Thoracic aorta (tissue), 2 donors: ENCODE measurements at regions not wholly inside any gene's neighbourhood (a gene's known extent, or its start where the extent isn't known, plus 50 kb on each side); places are given as distances from the start of the nearest gene placed in this dataset.

Experiments used
- ATAC-seq: fragments of 150-250 bp; one replicate; pipeline ENCODE4 v1.8.0; 2017; ENCODE audit warnings: low read depth; ENCODE audit not compliant: insufficient number of reproducible peaks, low FRiP score
- DNase-seq: peaks from one replicate; pipeline ENCODE4 v3.0.0-alpha.2; 2020; ENCODE audit warnings: low spot score
- H3K27ac ChIP-seq, 2 donors: fragments of 200-600 bp; sonication (generic); 1 replicate in 1 of 2; 2 replicates in 1 of 2; pipeline ENCODE4 v1.5.1; 2016; ENCODE audit warnings: mild to moderate bottlenecking in 2 of 2, moderate library complexity in 2 of 2
- H3K27me3 ChIP-seq: fragments of 200-600 bp; sonication (generic); replicated peaks from 2 replicates; pipeline ENCODE4 v1.6.0; 2016; ENCODE audit warnings: mild to moderate bottlenecking; ENCODE audit not compliant: insufficient read depth
- H3K36me3 ChIP-seq: fragments of 200-600 bp; sonication (generic); one replicate; pipeline ENCODE4 v1.5.1; 2016
- H3K4me1 ChIP-seq, 2 donors: fragments of 200-600 bp; sonication (generic); 1 replicate in 1 of 2; 2 replicates in 1 of 2; pipeline versions ENCODE4 v1.5.1 to v1.6.0; 2016; ENCODE audit warnings: low read depth in 2 of 2, mild to moderate bottlenecking in 1 of 2; ENCODE audit not compliant: control insufficient read depth in 1 of 2
- H3K4me3 ChIP-seq: fragments of 200-600 bp; sonication (generic); 2 replicates; pipeline ENCODE4 v1.5.1; 2016; ENCODE audit warnings: mild to moderate bottlenecking
- H3K9me3 ChIP-seq: fragments of 200-600 bp; sonication (generic); 2 replicates; pipeline ENCODE4 v1.5.1; 2016
- CTCF ChIP-seq: fragments of 200-600 bp; sonication (generic); IDR thresholded peaks from one replicate; pipeline ENCODE4 v1.5.1; 2019; ENCODE audit warnings: antibody characterized with exemption

DNA sequence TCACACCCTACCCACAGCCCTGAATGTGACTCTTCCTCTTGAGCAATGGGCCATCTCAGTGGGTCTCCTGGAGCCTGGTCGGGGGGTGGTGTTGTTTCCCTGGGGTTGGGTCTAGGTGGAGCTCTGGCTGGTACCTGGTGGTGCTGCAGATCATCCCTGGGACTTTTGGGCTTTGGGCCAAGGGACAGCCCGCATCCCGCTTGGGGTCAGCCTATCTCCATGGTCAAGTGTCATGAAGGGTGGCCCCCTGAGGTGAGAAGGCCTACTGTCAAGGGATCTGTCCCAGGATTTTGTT, 202.0 kb downstream of the UBE3A start:
- no peak for ATAC-seq
- no peak for DNase-seq
- Histone ChIP-seq H3K4me1 (no peaks in the 10 kb centered on the region), H3K27me3 (no peaks in the 10 kb centered on the region), H3K36me3 (no peaks in the 10 kb centered on the region), H3K27ac (no peak overlapping the region), H3K4me3 (no peak overlapping the region), H3K9me3 (no peaks in the 10 kb centered on the region)
- TF ChIP-seq CTCF: no peak

DNA sequence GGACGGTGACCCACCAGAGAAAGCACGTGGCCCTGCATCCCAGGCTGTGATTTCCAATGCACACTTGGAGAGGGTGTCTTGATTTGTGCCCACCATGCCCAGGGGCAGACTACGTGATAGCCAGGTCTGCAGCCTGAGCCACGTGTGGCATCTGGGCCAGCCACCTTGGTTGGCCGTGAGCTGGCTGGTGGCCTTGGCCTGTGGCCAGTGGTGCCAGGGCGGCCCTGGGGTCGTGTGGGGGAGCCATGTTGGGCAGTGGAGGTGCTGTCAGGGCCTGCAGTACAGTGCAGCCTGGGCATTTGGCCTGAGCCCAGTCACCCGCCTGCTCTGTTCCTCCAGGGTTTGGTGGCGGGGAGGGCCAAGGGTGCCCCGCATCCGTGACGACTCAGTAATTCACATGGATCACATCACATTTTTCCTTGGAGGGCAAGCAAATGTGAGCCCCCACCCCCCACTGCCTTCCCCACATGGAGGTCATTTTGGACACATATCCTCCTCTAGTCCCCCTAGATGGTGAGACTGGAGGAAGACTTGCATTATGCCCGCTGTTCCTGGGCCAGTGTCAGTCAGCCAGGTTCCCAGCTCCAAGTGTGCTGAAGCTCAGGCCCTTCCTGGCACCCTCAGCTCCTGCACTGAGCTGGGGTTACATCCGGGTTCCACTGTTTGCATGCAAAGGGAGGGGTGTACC, 201.4 kb downstream of the UBE3A start:
- H3K36me3 ChIP-seq: no peaks in the 10 kb centered on the region

DNA sequence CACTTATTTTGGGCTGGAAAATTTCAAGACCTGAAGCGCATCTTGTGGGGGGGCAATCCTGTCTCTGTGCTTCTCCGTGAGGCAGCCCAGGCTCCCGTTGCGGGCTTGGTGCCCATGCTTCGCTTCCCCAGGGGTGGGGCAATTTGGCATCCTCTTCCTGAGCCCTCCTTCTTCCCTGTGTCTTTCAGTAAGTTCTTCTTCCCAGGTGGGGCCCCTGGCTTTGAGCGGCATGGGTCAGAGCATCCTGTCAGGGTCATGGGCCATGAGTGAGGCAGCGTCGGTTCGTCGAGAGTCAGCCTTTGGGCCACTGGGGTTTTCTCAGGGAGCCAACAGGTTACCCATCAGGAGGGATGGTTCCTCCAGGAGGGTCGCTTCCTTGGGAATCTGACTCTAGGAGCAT, 200.7 kb downstream of the UBE3A start:
- ATAC-seq (no peak), DNase-seq (no peak)
- Histone ChIP-seq H3K9me3 (no peaks in the 10 kb centered on the region), H3K36me3 (no peaks in the 10 kb centered on the region), H3K4me1 (no peaks in the 10 kb centered on the region), H3K4me3 (no peak overlapping the region), H3K27ac (no peak overlapping the region), H3K27me3 (no peaks in the 10 kb centered on the region)
- TF ChIP-seq CTCF: no peak

More for the DNA sequence above, 201.4 kb downstream of the UBE3A start:
- no peaks in the 10 kb centered on the region for H3K9me3 ChIP-seq
- DNase-seq (no peak), ATAC-seq (no peak)
- H3K27ac ChIP-seq: no peak overlapping the region
- H3K4me1 ChIP-seq: no peaks in the 10 kb centered on the region
- no peak overlapping the region for H3K4me3 ChIP-seq
- TF ChIP-seq CTCF: no peak
- no peaks in the 10 kb centered on the region for H3K27me3 ChIP-seq

GRCh38 chr15:25238716-25239470, 199.9 kb downstream of the UBE3A start:
- ATAC-seq: no peak
- DNase-seq: no peak
- H3K4me1 ChIP-seq: no peaks in the 10 kb centered on the region

More at GRCh38 chr15:25238716-25239470, 199.9 kb downstream of the UBE3A start:
- Histone ChIP-seq H3K36me3 (no peaks in the 10 kb centered on the region), H3K27ac (no peak overlapping the region), H3K4me3 (no peak overlapping the region), H3K9me3 (no peaks in the 10 kb centered on the region), H3K27me3 (no peaks in the 10 kb centered on the region)
- no peak for TF ChIP-seq CTCF
